ENCODE measurements at regions not wholly inside any gene's neighbourhood (a gene's known extent, or its start where the extent isn't known, plus 50 kb on each side); places are given as distances from the start of the nearest gene placed in this dataset.

GRCh38 chrX:23603501-23603900 is 63.8 kb upstream of the PRDX4 start:
- no peak overlapping the region for H3K27ac Mint-ChIP-seq
- Histone ChIP-seq H4K20me1 (ENCODE audit: insufficient read depth, low read length) (no peaks in the 10 kb centered on the region), H2AFZ (ENCODE audit: insufficient read depth, low read depth, low read length, poor library complexity, severe bottlenecking) (no peak overlapping the region), H3K79me2 (ENCODE audit: insufficient read depth, low read length) (no peaks in the 10 kb centered on the region), H3K4me1 (ENCODE audit: control insufficient read depth in 1 of 2, insufficient read depth in 2 of 2, low read length in 2 of 2) (no peaks in the 10 kb centered on the region), H3K9me3 (replicated peaks in 1 of 2; ENCODE audit: control insufficient read depth in 1 of 2, insufficient read depth in 1 of 2, low read length in 2 of 2) (no peaks in the 10 kb centered on the region), H3K4me2 (replicated peaks; ENCODE audit: extremely low read depth, low read length, poor library complexity, severe bottlenecking) (no peak overlapping the region), H3K36me3 (replicated peaks in 1 of 2; ENCODE audit: control insufficient read depth in 1 of 2, insufficient read depth in 2 of 2, low read length in 2 of 2) (no peaks in the 10 kb centered on the region), H3K27ac (ENCODE audit: low read depth in 1 of 2, low read length in 2 of 2) (no peak overlapping the region), H3K4me3 (replicated peaks in 1 of 3; ENCODE audit: low read depth in 2 of 3, low read length in 3 of 3) (no peak overlapping the region), H3K27me3 (ENCODE audit: control insufficient read depth in 2 of 2, insufficient read depth in 2 of 2, low read length in 2 of 2) (peaks cover 0 to 2% of the 10 kb centered on the region in 2 donors), H3K9ac (ENCODE audit: insufficient read depth, low read length, poor library complexity, severe bottlenecking) (no peak overlapping the region)
- DNase-seq = no peak
- H3K36me3 Mint-ChIP-seq = no peaks in the 10 kb centered on the region
- no peak overlapping the region for H3K4me3 Mint-ChIP-seq
- no CpG with 5 or more reads among the region's 1 CpG for WGBS (ENCODE audit: insufficient coverage)
- no peaks in the 10 kb centered on the region for H3K4me1 Mint-ChIP-seq
- TF ChIP-seq CTCF (IDR thresholded peaks at IDR 0.05) = no peak
- intact Hi-C loops (cut with micrococcal nuclease) = no loop called here
- peaks cover 0 to 5% (median 0%) of the 10 kb centered on the region in 7 donors for H3K9me3 Mint-ChIP-seq
- peaks cover 1 to 4% (median 3%) of the 10 kb centered on the region in 3 donors for H3K27me3 Mint-ChIP-seq (ENCODE audit: low read depth in 3 of 3)

DNA sequence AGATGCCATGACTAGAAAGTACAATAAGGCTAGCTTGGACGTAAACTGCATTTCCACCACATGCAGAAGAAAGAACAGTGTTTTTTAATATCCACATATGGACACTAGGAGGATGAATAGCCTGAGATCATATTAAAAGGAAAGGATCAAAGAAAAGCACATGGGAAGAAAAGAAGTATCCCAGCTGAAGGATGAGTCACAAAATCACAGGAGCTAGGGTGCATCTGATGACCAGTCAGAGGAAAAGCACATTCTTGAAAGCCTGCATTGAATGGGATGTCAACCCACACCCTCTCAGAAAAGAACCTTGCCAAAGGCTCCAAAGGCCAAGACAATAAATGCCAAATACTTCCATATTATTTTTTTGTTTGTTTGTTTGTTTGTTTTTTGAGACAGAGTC is 56.8 kb upstream of the PRDX4 start:
- H3K4me2 ChIP-seq (replicated peaks; ENCODE audit: extremely low read depth, low read length, poor library complexity, severe bottlenecking) = no peak overlapping the region
- no peak overlapping the region for H3K4me3 ChIP-seq (replicated peaks in 1 of 3; ENCODE audit: low read depth in 2 of 3, low read length in 3 of 3)
- DNase-seq = no peak
- Mint-ChIP-seq H3K4me1 (no peaks in the 10 kb centered on the region), H3K4me3 (no peak overlapping the region), H3K27me3 (ENCODE audit: low read depth in 3 of 3) (peaks cover 5 to 7% (median 6%) of the 10 kb centered on the region in 3 donors), H3K9me3 (no peaks in the 10 kb centered on the region), H3K27ac (no peak overlapping the region), H3K36me3 (no peaks in the 10 kb centered on the region)
- no peak overlapping the region for H2AFZ ChIP-seq (ENCODE audit: insufficient read depth, low read depth, low read length, poor library complexity, severe bottlenecking)
- H3K27ac ChIP-seq (ENCODE audit: low read depth in 1 of 2, low read length in 2 of 2) = no peak overlapping the region
- no peaks in the 10 kb centered on the region for H3K27me3 ChIP-seq (ENCODE audit: control insufficient read depth in 2 of 2, insufficient read depth in 2 of 2, low read length in 2 of 2)
- H3K79me2 ChIP-seq (ENCODE audit: insufficient read depth, low read length) = no peaks in the 10 kb centered on the region
- no peak for TF ChIP-seq CTCF (IDR thresholded peaks at IDR 0.05)
- H4K20me1 ChIP-seq (ENCODE audit: insufficient read depth, low read length) = no peaks in the 10 kb centered on the region
- WGBS (ENCODE audit: insufficient coverage) = no CpG with 5 or more reads among the region's 1 CpG
- intact Hi-C loops (cut with micrococcal nuclease) = no loop called here
- no peaks in the 10 kb centered on the region for H3K4me1 ChIP-seq (ENCODE audit: control insufficient read depth in 1 of 2, insufficient read depth in 2 of 2, low read length in 2 of 2)
- no peaks in the 10 kb centered on the region for H3K9me3 ChIP-seq (replicated peaks in 1 of 2; ENCODE audit: control insufficient read depth in 1 of 2, insufficient read depth in 1 of 2, low read length in 2 of 2)
- no peaks in the 10 kb centered on the region for H3K36me3 ChIP-seq (replicated peaks in 1 of 2; ENCODE audit: control insufficient read depth in 1 of 2, insufficient read depth in 2 of 2, low read length in 2 of 2)
- no peak overlapping the region for H3K9ac ChIP-seq (ENCODE audit: insufficient read depth, low read length, poor library complexity, severe bottlenecking)
